GM20431 (cell line): ENCODE measurements at regions not wholly inside any gene's neighbourhood (a gene's known extent, or its start where the extent isn't known, plus 50 kb on each side); places are given as distances from the start of the nearest gene placed in this dataset.
"Not testable (repeated sequence)": the region's sequence is repeated elsewhere in the genome, so short reads cannot be mapped to it uniquely, and the experiment has no call there.

Experiments used
- in situ Hi-C: fragments of 300-500 bp; cut with MseI, MboI; formaldehyde crosslinking; loops from one replicate; pipeline ENCODE4 v1.15.0; 2020; ENCODE audit warnings: low sequenced_read_pairs; ENCODE audit not compliant: unreplicated experiment

DNA sequence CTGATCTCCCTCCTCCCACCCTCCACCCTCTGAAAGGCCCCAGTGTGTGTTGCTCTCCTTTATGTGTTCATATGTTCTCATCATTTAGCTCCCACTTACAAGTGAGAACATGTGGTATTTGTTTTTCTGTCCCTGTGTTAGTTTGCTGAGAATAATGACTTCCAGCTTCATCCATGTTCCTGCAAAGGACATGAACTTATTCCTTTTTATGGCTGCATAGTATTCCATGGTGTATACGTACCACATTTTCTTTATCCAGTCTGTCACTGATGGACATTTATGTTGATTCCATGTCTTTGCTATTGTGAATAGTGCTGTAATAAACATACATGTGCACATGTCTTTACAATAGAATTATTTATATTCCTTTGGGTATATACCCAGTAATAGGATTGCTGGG lies 67.0 kb upstream of the ARL15 start:
- in situ Hi-C loops: not testable (repeated sequence)

DNA sequence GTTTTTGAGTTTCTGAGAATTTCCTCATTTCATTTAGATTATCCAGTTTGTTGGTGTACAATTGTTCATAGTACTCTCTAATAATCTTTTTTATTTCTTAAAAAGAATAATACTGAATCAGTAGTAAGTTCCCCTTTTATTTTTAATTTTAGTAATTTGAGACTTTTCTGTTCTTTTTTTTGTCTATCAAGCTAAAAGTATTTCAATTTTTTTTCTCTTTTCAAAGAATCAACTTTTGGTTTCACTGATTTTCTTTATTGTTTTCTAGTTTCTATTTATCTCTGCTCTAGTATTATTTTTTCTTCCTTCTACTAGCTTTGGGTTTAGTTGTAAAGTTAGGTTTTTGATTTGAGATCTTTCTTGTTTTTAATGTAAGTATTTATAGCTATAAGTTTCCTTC lies 60.6 kb upstream of the ARL15 start:
- in situ Hi-C loops: no loop called here

DNA sequence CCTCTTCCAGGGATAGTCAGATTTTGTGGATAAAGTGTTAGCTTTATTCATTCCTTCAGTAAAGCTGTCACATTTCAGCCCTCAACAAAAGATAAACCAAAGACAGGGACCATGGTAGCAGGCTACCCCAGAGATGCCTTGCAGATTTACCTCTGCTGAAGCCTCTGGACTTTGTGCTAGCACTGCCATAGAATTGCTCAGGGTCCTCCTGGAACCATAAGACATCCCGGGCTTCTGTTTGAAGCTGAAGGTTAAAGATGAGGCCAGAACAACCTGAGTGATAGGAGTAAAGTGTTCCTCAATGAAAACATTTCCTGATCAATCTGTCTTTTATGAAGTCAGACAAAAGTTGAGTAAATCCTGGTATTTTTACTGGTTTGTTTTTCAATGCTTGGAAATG lies 57.5 kb upstream of the ARL15 start:
- in situ Hi-C loops: no loop called here

DNA sequence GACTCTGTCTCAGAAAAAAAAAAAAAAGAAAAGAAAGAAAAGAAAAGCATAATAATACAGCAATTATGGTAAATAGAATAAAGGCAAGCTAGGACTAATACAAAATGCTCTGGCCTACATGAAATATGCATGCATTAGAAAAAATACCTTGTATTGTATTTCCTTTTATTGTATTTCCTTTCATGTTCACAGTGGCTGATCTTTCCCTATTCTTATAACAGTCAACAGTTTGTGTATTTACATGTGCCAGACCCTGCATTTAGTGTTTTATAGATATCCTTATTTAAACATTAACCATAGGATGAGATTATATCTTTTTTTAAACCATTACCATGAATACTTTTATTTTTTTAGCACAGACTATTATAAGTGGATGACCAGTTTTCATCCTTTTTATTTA lies 56.3 kb upstream of the ARL15 start:
- in situ Hi-C loops: no loop called here

DNA sequence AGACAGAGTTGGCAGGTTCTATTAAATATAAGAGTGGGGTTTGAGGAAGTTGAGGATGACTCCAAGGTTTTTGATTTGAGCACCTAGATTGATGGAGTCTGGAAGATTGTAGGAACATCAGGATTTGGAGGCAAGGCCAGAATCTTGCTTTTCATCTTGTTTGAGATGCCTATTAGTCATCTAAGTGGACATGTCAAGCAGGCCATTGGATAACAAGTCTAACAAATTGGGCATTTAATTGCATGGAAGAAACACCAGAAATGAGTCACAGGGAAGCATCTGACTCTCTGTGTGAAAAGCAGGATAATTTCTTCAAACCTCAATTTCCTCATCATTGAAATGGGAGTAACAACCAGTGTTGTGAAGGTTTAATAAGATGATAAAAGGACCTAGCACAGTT lies 53.3 kb upstream of the ARL15 start:
- in situ Hi-C loops: no loop called here

DNA sequence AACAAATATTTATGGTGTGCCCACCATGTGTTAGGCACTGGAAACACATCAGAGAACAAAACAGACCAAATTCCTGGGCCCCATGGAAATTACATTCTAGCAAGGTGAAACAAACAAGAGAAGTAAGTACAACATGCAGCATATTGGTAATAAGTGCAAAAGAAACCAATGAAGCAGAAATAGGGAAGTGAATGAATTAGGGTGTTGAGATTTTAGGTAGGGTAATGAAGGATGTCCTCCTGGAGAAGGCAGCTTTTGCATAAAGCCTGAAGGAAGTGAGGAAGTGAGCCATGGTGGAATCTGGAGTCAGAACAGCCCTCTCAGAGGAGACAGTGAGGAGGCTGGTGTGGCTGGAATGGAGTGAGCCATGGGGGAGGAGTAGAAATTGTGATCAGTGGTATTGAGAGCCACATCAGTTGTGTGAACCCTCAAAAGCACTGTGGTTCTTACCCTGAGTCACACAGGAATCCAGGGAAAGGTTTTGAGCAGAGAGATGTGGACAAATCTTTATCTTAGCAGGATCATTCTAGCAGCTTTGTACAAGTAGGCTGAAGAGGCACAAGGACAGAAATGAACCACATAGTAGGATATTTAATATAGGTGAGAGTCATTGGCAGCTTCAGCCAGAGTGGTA lies 52.7 kb upstream of the ARL15 start:
- in situ Hi-C loops: no loop called here

DNA sequence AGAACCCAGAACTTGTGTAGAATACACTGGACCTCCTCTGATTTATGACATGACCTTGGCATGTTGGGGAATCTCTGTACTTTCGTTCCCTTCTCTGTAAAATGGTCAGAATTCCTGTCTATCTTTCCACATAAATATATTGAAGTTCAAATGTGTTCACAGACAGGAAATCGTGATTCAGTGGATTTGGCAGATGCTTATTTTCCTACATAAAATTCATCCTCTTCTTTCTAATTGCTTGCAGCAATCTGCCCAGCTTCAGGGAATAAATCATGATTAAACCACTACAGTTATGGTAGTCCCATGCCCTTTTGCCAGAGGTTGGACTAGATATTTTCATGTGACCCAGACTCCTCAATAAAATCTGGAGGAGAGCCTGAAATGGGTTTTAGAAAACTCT lies 52.1 kb upstream of the ARL15 start:
- in situ Hi-C loops: no loop called here

DNA sequence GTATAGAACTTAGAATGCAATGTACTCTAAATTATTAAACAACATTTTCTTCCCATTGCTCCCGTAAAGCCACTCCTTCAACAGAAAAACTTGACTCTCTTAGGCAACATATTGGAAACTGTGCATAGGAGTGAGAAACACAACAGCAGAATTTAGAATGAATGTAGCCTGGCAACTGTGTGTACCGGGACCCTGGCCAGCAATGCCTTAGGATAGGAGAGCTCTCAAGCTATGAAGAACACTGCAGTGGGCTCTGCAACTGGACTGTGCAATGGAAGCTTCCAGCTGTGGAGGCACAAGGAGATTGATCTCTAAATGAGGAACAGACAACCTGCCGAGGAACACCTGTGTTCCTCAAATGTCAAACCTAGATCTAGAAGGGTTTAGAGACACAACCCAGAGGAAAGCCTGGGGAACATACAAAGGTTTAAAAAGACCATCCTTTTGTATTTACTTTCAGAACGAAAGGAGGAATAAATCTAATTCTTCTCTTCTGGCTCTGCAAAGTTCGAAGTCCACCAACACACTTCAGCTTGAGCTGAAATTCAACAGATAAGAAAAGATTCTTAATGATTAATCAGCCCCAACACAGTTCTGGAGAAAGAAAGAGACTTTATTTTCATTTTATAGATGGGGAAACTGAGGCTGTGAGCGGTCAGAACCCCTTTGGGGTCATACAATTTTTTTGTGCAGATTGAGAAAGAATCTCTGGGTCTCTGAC lies 51.5 kb upstream of the ARL15 start:
- in situ Hi-C loops: no loop called here

DNA sequence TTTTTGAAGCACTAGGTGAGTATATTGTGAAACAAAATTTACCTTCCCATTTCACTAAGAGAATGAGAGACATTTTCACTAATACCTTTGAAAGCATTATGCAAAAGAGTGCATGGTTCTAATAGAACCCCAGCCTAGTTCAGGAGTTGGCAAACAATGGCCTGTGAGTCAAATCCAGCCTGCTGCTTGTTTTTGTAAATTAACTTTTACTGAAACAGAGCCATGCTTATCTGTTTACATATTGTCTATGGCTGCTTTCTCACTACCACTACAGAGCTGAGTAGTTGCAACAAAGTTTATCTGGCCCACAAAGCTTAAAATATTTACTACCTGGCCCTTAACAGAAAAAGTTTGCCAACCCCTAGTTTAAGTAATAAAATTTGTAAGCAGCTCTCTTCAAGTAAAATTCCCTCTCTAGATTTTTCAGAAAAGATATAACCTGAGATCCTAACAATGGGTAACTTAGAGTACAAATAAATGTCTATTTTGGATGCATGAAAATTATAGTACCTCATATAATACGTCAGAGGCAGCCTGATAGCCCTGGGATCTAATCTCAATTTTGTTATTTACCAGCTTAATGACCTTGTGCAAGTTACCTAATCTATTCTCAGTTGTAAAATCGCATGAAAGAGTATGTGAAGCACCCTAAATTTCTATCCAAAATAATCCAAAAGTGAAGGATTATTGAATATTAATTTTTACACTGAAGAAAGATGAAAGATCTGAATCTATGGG lies 50.7 kb upstream of the ARL15 start:
- in situ Hi-C loops: no loop called here
